Testis (tissue), 2 donors: ENCODE measurements at regions not wholly inside any gene's neighbourhood (a gene's known extent, or its start where the extent isn't known, plus 50 kb on each side); places are given as distances from the start of the nearest gene placed in this dataset.

ENCODE experiments used
- POLR2A ChIP-seq: fragments of 450-650 bp; IDR thresholded peaks from one replicate; pipeline ENCODE4 v1.6.1; 2017; ENCODE audit warnings: antibody characterized with exemption, mild to moderate bottlenecking, moderate library complexity
- TF ChIP-seq, protein P1 (sequence below), 3 experiments: fragments of 450-650 bp in 2 of 3; fragments of 200-600 bp in 1 of 3; sonication (generic) in 1 of 3; IDR thresholded peaks; one replicate each; pipeline ENCODE4 v1.5.1; 2016 to 2019; ENCODE audit warnings: antibody characterized with exemption in 3 of 3, mild to moderate bottlenecking in 2 of 3, moderate library complexity in 1 of 3

DNA sequence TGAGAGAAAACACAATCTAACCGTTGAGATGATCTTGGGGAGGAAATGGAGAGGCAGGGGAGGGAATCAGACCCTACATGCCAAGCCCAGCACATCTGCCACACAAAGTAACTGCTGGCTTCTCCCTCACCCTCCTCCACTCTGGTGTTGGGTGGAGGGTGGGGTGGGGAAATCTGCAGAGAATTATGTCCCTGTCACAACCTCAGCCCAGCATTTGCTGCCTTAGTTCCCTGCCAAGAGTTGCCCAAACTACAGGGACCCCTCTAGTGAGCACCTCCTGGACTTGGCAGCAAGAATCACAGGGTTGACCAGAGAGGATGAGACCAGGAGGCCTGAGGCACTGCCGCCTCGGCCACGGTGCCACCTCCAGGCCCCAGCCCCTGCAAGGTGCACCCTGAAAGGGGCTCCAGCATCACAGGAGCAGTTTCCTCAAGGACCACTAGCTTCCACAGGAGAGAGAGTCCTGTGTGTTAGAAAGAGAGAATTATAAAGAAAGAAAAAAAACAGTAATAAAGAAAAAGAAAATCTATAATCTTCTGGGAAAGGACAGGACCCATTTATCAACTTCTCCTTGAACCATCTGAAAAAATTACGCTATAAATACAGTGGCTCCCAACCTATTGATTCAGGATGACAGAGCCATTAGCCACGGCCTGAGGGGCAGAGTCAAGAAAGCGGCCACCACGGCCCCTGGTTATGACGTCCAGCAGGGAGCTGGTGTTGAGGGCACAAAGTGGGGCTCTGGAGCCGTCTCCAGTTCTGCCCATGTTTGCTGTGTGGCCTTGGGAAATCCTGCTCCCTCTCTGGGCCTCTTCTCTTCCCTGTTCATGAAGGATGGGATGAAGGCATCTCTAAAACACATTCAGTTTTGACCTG, 451.7 kb downstream of the MATN1 start:
- TF ChIP-seq, protein P1, sequence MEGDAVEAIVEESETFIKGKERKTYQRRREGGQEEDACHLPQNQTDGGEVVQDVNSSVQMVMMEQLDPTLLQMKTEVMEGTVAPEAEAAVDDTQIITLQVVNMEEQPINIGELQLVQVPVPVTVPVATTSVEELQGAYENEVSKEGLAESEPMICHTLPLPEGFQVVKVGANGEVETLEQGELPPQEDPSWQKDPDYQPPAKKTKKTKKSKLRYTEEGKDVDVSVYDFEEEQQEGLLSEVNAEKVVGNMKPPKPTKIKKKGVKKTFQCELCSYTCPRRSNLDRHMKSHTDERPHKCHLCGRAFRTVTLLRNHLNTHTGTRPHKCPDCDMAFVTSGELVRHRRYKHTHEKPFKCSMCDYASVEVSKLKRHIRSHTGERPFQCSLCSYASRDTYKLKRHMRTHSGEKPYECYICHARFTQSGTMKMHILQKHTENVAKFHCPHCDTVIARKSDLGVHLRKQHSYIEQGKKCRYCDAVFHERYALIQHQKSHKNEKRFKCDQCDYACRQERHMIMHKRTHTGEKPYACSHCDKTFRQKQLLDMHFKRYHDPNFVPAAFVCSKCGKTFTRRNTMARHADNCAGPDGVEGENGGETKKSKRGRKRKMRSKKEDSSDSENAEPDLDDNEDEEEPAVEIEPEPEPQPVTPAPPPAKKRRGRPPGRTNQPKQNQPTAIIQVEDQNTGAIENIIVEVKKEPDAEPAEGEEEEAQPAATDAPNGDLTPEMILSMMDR (IDR thresholded peaks at IDR 0.05) = no peak
- no peak for TF ChIP-seq POLR2A
